ENCODE measurements at regions not wholly inside any gene's neighbourhood (a gene's known extent, or its start where the extent isn't known, plus 50 kb on each side); places are given as distances from the start of the nearest gene placed in this dataset.

GRCh38 chr2:172358691-172359556 is 68.5 kb upstream of the ITGA6 start:
- Histone ChIP-seq H3K27me3 (ENCODE audit: insufficient read depth, low read length) (peaks cover 3% of the 10 kb centered on the region; the same call in 1 of the 2 replicates), H3K9ac (ENCODE audit: low read length) (no peak overlapping the region), H3F3A (ENCODE audit: insufficient read depth, low read length) (no peaks in the 10 kb centered on the region), H3K36me3 (ENCODE audit: insufficient read depth, low read length) (no peaks in the 10 kb centered on the region), H3K9me2 (ENCODE audit: low read depth, low read length) (no peaks in the 10 kb centered on the region), H3K27ac (ENCODE audit: low read depth, low read length, poor library complexity, severe bottlenecking) (no peak overlapping the region), H4K20me1 (ENCODE audit: insufficient read depth, low read length) (no peaks in the 10 kb centered on the region), H3K79me2 (ENCODE audit: insufficient read depth, low read length) (no peaks in the 10 kb centered on the region), H3K9me3 (ENCODE audit: low read length) (no peaks in the 10 kb centered on the region), H2AFZ (ENCODE audit: low read length) (no peak overlapping the region), H3K4me3 (ENCODE audit: low read depth, low read length, poor library complexity, severe bottlenecking) (no peak overlapping the region), H3K4me2 (ENCODE audit: low read length) (no peak overlapping the region), H3K4me1 (ENCODE audit: insufficient read depth, low read length, severe bottlenecking) (no peaks in the 10 kb centered on the region)
- TF ChIP-seq, protein P1, sequence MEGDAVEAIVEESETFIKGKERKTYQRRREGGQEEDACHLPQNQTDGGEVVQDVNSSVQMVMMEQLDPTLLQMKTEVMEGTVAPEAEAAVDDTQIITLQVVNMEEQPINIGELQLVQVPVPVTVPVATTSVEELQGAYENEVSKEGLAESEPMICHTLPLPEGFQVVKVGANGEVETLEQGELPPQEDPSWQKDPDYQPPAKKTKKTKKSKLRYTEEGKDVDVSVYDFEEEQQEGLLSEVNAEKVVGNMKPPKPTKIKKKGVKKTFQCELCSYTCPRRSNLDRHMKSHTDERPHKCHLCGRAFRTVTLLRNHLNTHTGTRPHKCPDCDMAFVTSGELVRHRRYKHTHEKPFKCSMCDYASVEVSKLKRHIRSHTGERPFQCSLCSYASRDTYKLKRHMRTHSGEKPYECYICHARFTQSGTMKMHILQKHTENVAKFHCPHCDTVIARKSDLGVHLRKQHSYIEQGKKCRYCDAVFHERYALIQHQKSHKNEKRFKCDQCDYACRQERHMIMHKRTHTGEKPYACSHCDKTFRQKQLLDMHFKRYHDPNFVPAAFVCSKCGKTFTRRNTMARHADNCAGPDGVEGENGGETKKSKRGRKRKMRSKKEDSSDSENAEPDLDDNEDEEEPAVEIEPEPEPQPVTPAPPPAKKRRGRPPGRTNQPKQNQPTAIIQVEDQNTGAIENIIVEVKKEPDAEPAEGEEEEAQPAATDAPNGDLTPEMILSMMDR (IDR thresholded peaks at IDR 0.05; ENCODE audit: low read length): no peak
- no peak for TF ChIP-seq EZH2 (IDR thresholded peaks at IDR 0.05; ENCODE audit: borderline replicate concordance, low read length)

GRCh38 chr2:172361360-172361759 is 66.0 kb upstream of the ITGA6 start:
- Histone ChIP-seq H3K9me2 (ENCODE audit: low read depth, low read length) (no peaks in the 10 kb centered on the region), H3K9ac (ENCODE audit: low read length) (no peak overlapping the region), H3K9me3 (ENCODE audit: low read length) (no peaks in the 10 kb centered on the region), H3K36me3 (ENCODE audit: insufficient read depth, low read length) (no peaks in the 10 kb centered on the region), H2AFZ (ENCODE audit: low read length) (no peak overlapping the region), H3K4me2 (ENCODE audit: low read length) (no peak overlapping the region), H3F3A (ENCODE audit: insufficient read depth, low read length) (no peaks in the 10 kb centered on the region), H4K20me1 (ENCODE audit: insufficient read depth, low read length) (no peaks in the 10 kb centered on the region), H3K79me2 (ENCODE audit: insufficient read depth, low read length) (no peaks in the 10 kb centered on the region), H3K4me1 (ENCODE audit: insufficient read depth, low read length, severe bottlenecking) (no peaks in the 10 kb centered on the region), H3K27ac (ENCODE audit: low read depth, low read length, poor library complexity, severe bottlenecking) (no peak overlapping the region), H3K27me3 (ENCODE audit: insufficient read depth, low read length) (peaks cover 3% of the 10 kb centered on the region; the same call in 1 of the 2 replicates), H3K4me3 (ENCODE audit: low read depth, low read length, poor library complexity, severe bottlenecking) (no peak overlapping the region)
- TF ChIP-seq, protein P1 (IDR thresholded peaks at IDR 0.05; ENCODE audit: low read length): no peak
- TF ChIP-seq EZH2 (IDR thresholded peaks at IDR 0.05; ENCODE audit: borderline replicate concordance, low read length): no peak

GRCh38 chr2:172361840-172362239 is 65.5 kb upstream of the ITGA6 start:
- no peaks in the 10 kb centered on the region for H3K36me3 ChIP-seq (ENCODE audit: insufficient read depth, low read length)
- H3K9me2 ChIP-seq (ENCODE audit: low read depth, low read length): no peaks in the 10 kb centered on the region
- no peaks in the 10 kb centered on the region for H3K79me2 ChIP-seq (ENCODE audit: insufficient read depth, low read length)
- no peaks in the 10 kb centered on the region for H3K9me3 ChIP-seq (ENCODE audit: low read length)
- H4K20me1 ChIP-seq (ENCODE audit: insufficient read depth, low read length): no peaks in the 10 kb centered on the region
- no peak overlapping the region for H3K9ac ChIP-seq (ENCODE audit: low read length)
- H3F3A ChIP-seq (ENCODE audit: insufficient read depth, low read length): no peaks in the 10 kb centered on the region
- H3K4me1 ChIP-seq (ENCODE audit: insufficient read depth, low read length, severe bottlenecking): no peaks in the 10 kb centered on the region
- TF ChIP-seq, protein P1 (IDR thresholded peaks at IDR 0.05; ENCODE audit: low read length): no peak
- no peak for TF ChIP-seq EZH2 (IDR thresholded peaks at IDR 0.05; ENCODE audit: borderline replicate concordance, low read length)
- H3K27ac ChIP-seq (ENCODE audit: low read depth, low read length, poor library complexity, severe bottlenecking): no peak overlapping the region
- H3K4me3 ChIP-seq (ENCODE audit: low read depth, low read length, poor library complexity, severe bottlenecking): no peak overlapping the region
- no peak overlapping the region for H2AFZ ChIP-seq (ENCODE audit: low read length)
- peaks cover 3% of the 10 kb centered on the region; the same call in 1 of the 2 replicates for H3K27me3 ChIP-seq (ENCODE audit: insufficient read depth, low read length)
- no peak overlapping the region for H3K4me2 ChIP-seq (ENCODE audit: low read length)

Data from OCI-LY1 (cell line).